GM19455 (cell line): ENCODE measurements at regions not wholly inside any gene's neighbourhood (a gene's known extent, or its start where the extent isn't known, plus 50 kb on each side); places are given as distances from the start of the nearest gene placed in this dataset.

Experiments
- ATAC-seq: cut with Tn5 transposase; IDR thresholded peaks from one replicate; pipeline ENCODE4 v1.9.1; 2021; ENCODE audit not compliant: unreplicated experiment

DNA sequence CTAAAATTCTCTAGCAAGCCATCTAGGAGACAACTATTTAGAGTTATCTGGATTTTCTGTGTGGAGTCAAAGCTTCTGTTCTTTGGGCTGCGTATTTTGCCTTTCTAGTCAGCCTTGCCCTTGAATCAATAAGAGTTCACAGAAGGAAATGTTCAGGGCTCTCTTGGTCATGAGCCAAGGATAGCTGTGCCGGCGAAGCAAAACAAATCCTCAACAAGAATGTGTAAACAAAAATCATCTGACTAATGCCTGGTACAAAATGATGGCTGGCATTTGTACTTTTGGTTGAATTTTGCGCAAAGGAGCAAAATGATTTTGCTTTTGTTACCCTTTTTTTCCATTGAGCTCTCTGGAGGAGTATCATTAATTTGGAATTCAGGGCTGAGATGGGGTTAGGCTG, 171.1 kb downstream of the DACT1 start:
- no peak for ATAC-seq

DNA sequence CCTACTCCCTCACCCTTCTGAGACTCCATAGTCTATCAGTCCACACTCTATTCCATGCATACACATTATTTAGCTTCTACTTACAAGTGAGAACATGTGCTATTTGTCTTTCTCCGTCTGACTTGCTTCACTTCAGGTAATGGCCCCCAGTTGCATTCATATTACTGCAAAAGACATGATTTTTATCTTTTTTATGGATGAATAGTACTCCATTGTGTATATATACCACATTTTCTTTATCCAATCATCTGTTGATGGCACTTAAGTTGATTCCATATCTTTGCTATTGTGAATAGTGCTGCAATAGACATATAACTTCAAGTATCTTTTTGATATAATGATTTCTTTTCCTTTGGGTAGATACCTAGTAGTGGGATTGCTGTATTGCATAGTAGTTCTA, 171.8 kb downstream of the DACT1 start:
- ATAC-seq = no peak

DNA sequence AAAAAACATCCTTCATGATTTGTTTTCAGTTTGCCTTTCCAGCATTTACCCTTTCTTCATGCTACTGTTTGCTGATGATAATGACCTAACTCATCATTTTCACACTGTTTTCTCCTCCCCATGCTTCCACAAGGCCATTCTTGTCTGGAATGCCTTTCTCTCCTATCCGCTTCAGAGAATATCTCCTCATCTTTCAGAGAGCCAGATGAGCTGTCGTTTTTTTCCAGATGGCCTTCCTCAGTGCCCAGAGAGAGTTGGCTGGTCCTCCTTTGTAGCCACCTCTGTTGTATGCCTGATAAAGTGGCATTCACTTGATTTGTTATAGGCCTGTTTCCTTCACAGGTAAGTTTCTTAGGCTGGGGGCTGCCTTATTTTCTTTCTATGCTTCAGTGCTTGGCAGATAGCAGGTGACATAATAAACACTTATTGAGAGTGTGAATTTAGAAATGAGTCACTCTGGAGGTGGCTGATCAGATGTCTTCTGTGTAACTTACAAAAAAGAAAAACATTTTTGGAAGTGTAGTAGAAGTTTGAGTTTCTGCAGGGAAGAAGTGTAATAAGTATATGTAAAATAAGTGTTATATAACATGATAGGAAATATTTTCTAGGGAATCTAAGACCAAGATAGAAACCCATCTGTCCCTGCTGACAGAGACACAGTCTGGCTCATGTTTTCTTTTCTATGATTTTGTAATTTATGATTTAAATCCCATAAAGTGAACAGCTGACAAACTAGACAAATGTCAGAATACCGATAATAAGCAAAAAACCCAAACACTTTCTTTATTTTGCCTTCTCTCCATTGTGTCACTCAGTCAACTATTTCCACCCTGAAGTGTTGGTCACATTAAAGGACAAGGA, 174.5 kb downstream of the DACT1 start:
- ATAC-seq = no peak

DNA sequence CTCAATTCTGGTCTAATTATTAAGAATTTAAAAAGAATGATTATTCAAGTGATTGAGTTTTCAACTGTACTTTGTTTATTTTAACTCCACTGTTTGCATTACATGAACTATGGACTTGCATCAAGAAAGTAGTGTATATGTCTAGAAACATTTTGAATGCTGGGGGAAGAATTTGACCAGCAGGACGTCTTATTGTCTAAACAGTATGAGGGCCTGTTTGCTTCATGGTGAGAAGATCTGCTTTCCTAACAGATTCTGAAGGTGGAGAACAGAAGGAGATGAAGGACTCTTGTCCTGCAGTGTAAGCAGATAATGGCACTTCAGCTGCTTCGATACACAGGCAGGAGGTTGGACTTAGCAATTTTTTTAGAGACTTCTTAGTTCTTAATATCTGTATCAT, 176.0 kb downstream of the DACT1 start:
- ATAC-seq = no peak

DNA sequence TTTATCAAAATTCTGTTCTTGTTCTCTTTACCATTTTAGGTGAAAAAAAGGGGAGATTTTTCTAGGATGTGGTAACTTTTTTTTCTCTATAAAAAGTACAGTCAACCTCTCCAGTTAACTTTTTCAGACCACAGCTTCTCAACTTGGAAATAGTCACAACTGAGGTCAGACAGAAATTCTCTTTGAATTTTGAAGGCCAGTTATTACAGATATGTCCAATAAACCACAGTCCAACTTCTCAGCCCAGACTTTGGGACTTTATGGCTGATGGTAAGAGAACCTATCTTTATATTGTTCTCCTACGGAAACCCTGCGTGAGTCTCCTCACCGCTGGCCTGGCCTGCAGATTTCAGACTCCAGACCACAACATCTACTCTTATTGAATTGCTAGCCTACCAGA, 176.7 kb downstream of the DACT1 start:
- no peak for ATAC-seq

DNA sequence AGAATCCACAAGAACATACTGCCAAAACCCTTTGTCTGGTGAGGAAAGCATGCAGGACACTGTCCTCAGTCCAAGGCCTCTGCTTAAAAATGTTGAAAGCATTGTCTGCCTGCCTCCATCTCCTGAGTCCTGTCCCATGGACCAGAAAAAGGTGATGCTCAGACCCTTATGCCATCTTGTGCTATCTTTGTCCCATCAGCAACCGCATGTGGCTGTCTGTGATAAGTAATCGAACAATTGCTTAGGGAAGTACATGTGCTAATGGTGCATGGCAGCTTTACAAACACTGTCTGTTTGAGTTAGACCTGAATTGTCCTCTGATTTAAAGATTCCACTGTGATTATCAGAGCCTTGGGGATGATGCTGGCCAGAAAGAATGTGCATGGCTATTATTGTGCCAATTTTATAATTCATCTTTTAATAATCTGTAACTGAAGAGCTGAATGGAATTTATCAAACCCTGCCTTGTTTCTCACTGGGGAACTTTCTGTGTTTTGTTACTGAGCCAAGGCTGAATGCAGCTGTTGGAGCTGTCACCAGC, 177.5 kb downstream of the DACT1 start:
- ATAC-seq = no peak

DNA sequence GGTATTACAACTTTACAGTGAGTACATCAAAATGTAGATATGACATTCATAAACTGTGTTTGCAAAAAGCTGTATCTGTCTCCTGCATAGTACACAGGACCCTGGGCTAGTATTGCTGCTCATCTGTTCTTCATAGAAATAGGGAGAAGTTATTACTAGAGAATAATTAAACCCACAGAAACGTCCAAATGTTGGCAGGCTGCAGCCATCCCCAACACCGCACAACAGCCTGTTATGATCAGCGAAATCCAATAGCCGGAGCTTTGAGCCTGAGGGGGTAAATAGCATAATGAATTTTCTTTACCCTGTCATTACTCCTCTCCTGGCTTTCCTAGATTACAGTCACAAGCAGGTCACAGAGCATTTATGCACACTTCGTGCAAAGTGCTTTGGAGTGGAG, 178.0 kb downstream of the DACT1 start:
- ATAC-seq = no peak

DNA sequence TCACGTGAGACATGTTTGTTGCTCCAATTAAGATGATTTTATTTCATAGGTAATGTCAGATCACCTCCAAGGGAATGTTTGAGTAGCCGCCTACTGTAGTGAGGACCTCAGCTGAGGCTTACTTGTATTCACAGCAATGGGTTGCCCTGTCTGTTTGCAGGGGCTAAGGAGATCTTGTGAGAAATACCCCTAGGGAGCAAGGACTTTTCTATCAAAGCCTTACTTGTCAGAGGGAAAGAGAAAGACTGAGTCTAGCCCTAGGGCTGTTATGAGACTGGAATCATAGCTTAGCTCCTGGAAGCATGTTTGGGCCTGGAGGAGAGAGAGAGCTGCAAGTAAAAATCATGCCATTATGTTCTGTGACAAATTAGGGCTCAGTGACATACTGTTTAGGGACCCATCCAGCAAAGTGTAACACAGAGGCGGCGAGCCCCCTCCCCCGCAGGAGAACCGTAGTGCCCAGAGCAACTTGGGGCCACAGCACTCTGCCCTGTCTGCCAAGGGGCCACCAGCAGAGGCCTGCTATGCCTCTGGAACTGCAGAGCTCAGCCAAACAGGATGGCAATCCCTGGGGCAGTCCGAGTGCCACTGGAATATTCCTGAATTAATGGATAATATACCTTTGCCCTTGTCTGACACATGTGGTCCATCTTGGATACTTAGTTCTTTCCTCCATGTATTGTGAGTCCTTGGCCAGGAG, 178.8 kb downstream of the DACT1 start:
- ATAC-seq = no peak

DNA sequence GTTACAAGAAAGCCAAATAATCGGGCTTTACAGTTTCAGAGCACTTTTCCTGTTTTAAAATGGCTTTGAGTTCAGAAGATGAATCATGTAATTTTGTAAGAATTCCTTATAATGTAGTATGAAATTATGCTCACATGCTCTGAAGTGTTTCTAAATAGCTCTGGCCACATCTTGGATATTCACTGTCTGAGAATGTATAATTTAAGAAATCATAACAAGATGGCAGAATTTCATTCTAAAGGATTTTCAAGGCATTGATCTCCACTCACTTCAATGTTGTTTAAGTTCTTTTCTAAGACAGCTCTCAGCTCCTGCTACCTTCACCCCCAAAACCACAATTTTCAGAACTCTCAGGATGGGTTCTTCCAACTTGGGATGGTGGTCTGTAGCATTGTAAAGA, 180.1 kb downstream of the DACT1 start:
- ATAC-seq = no peak

DNA sequence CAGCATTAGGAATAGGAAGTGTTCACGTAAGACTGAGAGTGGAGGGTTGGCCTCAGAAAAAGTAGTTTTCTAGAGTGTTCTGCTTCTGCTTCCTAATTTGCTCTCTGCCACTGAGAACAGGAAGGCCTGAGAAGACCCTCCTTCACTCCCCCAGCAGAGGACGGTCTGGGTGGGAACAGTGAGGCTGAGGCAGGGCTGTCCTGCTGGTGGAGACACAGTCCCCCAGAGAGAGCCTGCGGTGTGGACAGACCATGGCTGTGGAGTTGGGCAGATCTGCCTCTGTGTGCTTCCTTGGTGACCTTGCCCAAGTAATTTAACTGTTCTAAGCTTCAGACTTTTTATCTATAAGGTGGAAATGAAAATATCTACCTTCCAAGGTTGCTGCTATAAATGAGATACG, 182.3 kb downstream of the DACT1 start:
- no peak for ATAC-seq

DNA sequence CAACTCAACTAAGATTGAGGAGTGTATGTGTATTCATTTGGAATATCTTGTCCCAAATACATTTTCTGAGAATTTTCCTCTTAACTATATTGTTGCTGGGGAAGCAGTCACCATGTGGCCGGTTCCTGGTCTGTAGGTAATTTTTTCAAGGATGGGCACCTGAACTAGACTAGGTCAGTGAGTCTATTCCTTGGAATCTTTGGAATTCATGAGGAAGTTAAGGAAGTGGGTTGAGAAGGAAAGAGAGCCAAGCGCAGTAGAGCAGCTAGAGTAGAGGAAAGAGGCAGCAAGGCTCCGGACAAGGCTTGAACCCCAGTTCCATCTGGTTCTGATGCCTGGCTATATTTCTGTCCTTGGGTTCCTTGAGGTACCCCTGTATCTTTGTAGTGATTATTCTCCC, 183.7 kb downstream of the DACT1 start:
- no peak for ATAC-seq

DNA sequence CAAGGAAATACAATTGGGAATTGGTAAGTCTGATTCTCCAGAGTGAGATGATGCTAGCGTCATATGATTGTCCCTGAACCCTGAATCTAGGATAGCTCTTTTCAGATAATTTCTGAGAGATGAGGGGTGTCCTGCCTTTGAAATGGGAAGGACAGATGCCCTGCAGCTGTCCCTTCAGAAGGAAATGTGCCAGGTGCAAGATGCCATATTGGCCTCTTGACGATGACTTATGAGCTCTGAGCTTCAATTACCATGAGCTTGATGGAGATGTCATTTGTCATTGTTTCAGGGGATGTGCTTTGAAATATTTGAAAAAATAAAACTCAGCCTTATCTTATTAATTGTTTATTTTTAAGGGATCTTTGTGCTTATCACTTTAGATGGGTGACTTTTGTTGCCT, 185.1 kb downstream of the DACT1 start:
- no peak for ATAC-seq

DNA sequence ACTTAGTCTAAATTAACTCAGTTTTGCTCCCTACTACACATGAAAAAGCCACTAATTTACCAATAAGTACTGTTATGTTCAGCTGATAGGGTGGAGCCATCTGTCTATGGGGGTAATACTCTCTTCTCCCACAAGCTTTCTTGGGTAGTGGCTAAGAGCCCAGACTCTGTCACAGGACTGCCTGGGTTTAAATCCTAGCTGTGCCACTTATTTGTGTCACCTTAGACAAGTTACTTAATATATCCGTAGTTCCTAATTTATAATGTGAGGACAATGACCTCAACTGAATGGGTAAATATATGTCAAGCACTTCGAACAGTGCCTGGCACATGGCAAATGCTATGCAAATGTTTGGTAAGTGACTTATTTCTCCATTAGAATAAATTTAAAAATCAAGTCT, 185.6 kb downstream of the DACT1 start:
- no peak for ATAC-seq

DNA sequence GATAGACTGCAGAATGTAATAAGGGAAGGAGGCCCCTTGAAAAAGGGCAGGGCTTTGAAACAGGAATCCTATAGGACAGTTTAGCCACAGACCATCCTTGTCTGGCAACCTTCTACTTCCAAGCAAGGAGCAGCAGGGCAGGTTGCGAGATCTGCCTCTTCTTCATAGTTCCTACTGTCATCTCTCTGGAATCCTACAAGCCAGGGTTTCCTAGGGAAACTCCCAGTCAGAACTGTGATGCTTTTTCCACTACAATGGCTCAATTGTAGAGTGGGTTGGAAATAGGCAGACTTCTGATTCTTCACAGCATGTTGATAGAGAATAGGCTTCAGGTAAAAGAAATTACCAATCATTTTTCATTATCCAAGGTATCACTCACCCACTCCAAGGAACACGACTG, 186.3 kb downstream of the DACT1 start:
- ATAC-seq = no peak

DNA sequence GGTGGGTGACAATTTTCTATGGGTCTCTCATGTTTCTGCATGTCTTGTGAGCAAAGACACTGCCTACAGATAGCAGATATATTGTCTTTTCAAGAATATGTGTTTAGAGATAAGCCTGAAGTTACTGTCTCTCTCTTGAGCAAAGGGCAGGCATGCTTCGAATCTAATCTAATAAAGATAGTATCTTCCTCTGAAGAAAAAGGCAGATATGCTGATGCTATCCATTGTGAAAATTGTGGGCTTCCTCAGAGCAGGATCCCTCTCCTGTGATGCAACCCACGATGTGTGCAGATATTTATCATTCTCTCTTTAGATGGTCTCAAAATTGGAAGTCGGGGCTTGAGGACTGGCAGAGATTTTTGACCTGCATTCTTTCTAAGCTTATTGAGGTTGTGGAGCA, 187.0 kb downstream of the DACT1 start:
- ATAC-seq = no peak

DNA sequence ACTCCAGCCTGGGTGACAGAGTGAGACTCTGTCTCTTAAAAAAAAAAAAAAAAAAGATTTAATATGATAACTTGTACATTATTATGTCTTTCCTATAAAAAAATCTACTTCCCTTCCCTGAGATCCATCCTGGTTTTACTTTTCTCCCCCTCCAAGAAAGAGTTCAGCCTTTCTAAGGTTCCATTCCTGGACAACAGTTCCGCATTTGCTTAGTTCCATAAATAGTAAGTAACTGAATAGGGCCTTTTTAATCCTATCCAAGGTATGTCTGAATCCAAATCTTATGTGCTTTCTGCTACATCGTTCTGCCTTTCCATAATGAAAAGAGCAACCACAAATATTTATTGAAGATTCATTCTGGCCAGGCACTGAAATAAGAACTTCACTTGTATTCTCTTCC, 187.8 kb downstream of the DACT1 start:
- ATAC-seq = no peak

DNA sequence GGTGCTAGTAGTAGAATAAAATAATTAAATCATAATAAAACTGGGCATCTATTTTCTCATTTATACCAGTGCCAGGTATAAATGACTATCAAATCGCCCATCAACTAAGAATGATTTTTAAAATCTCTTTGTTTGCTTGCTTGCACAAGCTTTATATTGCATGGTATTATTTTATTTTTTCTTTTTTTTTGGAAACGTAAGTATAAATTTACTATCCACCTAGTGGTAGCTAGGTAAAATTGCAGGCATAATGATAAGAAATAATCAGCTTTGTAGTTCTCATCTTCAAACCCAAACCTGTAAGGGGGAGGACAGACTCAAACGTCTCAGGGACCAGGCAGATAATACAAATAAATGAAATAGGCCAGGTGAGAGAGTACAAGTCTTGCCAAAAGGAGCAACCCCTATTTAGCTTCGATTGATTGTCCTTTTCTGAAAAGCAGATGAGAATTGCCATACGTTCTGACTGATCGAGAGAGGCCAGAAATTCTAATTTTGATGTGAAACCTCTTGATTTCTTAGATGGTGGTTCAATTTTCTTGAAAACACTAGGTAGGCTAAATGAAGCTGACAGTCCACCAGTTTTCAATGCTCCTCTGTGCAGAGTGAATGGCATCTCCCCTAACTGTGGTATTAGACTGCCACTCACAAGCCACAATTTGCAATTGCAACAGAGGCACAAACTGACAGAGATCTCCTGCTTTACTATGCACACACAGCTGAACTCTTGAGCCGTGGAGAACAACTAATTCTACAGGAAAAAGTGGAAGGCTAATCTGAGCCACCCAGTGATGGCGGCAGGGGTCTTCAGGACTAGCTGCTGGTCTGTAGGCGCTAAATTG, 189.3 kb downstream of the DACT1 start:
- no peak for ATAC-seq

DNA sequence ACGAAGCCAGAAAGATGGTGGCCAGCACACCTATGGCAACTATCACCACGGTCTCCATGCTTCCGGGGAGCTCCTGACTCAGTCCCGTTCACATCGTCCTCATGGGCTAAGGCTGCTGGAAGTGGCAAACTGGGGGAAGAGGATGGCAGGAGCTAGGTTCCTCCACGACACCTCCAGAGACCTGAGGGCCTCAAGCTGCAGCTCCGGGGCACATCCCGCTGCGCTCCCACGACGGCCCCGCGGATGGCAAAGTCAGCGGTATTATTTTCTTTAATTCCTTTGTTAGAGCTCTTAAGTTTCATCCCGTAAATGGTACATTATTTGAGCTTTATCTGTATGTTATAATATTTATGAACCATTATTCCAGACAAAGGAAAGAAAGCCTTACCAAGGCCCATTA, 190.5 kb downstream of the DACT1 start:
- no peak for ATAC-seq

DNA sequence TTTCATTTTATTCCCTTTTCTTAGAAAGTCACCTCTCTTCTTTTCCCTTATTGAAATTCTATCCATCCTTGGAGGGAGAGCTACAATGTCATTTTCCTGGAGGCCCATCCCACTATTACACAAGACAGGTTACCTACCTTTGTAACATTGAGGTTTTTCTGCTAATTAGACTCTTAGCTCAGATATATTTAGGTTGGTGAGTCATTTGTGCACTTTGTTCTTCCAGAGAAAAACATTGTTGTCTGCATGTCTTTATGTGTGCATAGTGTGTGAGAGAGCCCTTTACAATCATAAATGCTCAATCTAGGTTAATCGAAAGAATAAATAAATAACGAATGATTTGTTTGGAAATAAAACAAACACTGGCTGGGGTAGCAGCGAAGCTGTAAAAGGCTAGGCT, 191.8 kb downstream of the DACT1 start:
- no peak for ATAC-seq

DNA sequence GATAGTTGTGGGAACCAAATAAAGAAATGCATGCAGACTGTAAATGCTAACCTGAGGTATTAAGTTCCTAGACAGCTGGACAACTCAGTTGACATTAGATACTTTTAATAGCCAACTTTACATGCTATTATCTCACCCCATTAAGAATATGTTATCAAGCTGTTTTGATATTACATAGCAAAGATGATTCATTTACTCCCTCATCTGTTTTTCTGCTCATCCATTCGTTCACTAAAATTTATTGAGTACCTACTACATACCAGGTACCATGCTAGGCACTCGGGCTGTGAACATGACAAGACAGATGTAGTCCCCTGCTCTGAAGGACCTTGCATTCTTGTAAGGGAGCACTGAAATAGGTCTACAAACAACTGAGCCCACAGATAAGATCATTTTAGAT, 192.4 kb downstream of the DACT1 start:
- ATAC-seq = no peak

DNA sequence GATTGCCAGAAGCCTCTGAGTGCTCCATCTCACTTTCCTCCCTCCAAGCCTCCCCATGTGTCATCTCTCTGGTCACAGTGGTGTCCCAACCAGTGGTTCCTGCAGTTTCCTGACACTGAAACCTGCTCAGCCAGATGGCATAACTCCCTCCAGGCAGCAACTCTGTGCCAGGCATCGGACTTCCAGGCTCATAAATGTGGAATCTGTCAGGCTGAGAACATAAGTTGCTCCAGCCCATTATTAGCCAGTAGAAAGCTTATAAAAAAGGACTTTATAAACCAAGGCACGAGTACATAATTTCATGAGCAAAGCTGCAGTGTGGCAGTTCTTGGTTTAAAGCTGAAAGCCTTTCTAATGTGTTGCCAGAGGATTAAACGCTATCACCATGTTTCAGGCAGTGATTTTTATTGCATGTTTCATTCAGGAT, 194.3 kb downstream of the DACT1 start:
- ATAC-seq = no peak
